Mesothelial cell of epicardium (in vitro differentiated cells): ENCODE measurements at regions not wholly inside any gene's neighbourhood (a gene's known extent, or its start where the extent isn't known, plus 50 kb on each side); places are given as distances from the start of the nearest gene placed in this dataset.
"Not testable (repeated sequence)": the region's sequence is repeated elsewhere in the genome, so short reads cannot be mapped to it uniquely, and the experiment has no call there.

Experiments used
- DNase-seq, 2 experiments: peaks; one replicate each; pipeline ENCODE4 v3.0.0; 2021; ENCODE audit warnings: low spot score in 2 of 2; ENCODE audit not compliant: unreplicated experiment in 2 of 2
- H3K27ac Mint-ChIP-seq: 2 replicates; pipeline ENCODE4 v1.8.0; 2021; ENCODE audit warnings: mixed read lengths
- H3K27me3 Mint-ChIP-seq: 2 replicates; pipeline ENCODE4 v1.8.0; 2021; ENCODE audit warnings: low read depth, mixed read lengths
- H3K36me3 Mint-ChIP-seq: 2 replicates; pipeline ENCODE4 v1.8.0; 2021; ENCODE audit warnings: mixed read lengths
- H3K4me1 Mint-ChIP-seq: 2 replicates; pipeline ENCODE4 v1.8.0; 2021; ENCODE audit warnings: mixed read lengths
- H3K4me3 Mint-ChIP-seq: 2 replicates; pipeline ENCODE4 v1.8.0; 2021; ENCODE audit warnings: mild to moderate bottlenecking, moderate library complexity, mixed read lengths
- H3K9me3 Mint-ChIP-seq: 2 replicates; pipeline ENCODE4 v1.8.0; 2021; ENCODE audit warnings: mixed read lengths
- TF ChIP-seq, protein P1 (sequence below): fragments of 200-600 bp; sonication (generic); IDR thresholded peaks from one replicate; pipeline ENCODE4 v1.5.0; 2021; ENCODE audit warnings: antibody characterized with exemption; ENCODE audit not compliant: unreplicated experiment

DNA sequence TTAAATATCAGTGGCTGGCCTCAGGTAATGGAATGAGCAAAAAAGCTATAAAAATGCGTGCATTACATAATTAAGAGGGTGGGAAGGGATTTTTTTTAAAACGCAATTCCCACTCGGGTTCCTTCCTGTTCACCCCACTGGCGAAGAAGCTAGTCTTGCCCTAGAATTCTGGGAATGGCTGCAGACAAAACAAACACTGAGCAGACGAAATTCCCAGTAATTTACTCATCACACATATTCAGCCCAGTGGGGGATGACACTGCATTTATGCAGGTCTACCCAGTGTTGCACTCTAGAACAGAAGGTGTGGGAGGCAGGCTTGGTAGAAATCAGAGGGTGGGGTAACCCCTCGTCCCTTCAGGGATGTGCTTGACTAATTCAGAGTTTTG is 2695.0 kb upstream of the DEFB115 start:
- no peak for DNase-seq
- Mint-ChIP-seq H3K27ac (no peak overlapping the region), H3K4me1 (no peaks in the 10 kb centered on the region), H3K27me3 (no peaks in the 10 kb centered on the region), H3K36me3 (peaks cover 7% of the 10 kb centered on the region), H3K4me3 (no peak overlapping the region), H3K9me3 (peaks cover 86% of the 10 kb centered on the region)
- TF ChIP-seq, protein P1, sequence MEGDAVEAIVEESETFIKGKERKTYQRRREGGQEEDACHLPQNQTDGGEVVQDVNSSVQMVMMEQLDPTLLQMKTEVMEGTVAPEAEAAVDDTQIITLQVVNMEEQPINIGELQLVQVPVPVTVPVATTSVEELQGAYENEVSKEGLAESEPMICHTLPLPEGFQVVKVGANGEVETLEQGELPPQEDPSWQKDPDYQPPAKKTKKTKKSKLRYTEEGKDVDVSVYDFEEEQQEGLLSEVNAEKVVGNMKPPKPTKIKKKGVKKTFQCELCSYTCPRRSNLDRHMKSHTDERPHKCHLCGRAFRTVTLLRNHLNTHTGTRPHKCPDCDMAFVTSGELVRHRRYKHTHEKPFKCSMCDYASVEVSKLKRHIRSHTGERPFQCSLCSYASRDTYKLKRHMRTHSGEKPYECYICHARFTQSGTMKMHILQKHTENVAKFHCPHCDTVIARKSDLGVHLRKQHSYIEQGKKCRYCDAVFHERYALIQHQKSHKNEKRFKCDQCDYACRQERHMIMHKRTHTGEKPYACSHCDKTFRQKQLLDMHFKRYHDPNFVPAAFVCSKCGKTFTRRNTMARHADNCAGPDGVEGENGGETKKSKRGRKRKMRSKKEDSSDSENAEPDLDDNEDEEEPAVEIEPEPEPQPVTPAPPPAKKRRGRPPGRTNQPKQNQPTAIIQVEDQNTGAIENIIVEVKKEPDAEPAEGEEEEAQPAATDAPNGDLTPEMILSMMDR: no peak

DNA sequence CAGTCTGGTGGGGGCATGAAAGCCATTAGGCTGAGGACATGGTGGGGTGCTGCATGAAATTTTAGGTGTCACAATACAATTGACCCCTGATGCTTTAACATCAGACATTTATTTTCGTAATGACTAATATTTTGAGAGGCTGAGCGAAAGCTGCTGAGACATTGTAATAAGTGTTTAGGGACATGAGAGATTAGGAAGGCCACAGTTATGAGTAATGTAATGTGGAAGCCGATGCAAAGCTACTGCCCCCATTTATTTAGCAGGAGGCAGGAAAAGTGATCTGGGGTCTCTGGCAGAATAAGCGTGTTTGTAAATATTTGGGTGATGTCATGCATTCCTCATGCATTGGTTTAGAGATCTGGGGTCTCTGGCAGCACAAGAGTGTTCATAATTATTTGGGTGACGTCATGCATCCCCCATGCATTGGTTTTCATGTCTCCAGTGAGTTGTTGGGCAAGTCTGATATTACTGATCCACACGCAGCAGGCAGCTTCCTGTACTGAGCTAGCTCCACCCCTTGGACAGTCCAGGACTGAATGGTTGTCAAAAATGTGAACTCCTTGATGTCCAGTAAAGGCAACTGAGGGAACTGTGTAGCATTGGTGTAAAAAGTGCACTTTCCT is 2694.5 kb upstream of the DEFB115 start:
- not testable (repeated sequence) for H3K27me3 Mint-ChIP-seq, H3K27ac Mint-ChIP-seq, H3K4me3 Mint-ChIP-seq, H3K4me1 Mint-ChIP-seq, DNase-seq, H3K36me3 Mint-ChIP-seq
- H3K9me3 Mint-ChIP-seq: peaks cover 85% of the 10 kb centered on the region

DNA sequence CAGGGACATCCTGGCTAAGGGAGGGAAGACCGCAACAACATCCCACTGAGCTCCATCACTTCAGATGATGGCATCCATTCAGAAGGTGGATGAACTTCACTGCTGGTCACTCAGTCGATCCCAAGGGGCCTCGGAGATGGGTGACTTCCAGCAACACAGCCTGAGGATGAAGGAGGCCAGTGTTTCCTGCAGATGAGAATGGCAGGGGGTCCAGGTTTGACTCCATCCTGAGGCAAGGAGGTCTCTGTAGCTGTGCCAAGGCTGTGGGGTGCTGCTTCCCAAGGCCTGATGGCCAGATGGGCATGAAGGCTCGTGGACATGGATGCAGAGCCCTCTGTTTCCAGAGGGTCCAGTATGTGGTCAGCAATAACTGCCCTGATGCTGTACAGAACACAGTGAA is 2693.4 kb upstream of the DEFB115 start:
- not testable (repeated sequence) for H3K27ac Mint-ChIP-seq, H3K36me3 Mint-ChIP-seq, H3K27me3 Mint-ChIP-seq, DNase-seq, H3K4me1 Mint-ChIP-seq, H3K4me3 Mint-ChIP-seq
- peaks cover 76% of the 10 kb centered on the region for H3K9me3 Mint-ChIP-seq

DNA sequence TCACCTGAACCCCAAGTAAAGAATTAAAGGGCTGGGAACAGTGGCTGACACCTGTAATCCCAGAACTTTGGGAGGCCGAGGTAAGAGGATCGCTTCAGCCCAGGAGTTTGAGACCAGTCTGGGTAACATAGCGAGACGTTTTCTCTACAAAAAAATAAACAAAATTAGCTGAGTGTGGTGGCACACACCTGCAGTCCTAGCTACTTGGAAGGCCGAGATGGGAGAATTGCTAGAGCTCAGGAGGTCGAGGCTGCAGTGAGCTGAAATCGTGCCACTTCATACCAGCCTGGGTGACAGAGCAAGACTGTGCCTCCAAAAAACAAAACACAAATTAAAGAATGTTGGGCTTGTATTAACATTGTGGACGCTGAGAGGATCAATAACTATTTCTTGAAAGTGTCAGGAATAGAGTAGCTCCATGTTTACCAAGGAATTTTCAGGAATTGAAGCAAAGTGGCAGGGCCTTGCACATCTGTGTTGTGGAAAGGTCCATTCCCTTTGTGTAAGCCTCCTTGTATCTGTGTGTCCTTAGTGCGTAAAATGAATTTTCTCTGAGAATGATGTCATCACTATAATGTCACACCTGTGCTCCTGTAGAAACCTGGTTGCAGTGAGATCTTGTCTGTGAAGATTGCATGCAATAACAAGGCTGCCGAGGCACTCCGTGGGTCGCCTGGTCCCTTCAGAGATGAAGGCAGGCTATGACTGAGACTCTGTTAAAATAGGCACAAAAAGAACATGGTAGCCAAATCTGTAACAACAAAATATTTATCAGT is 2692.6 kb upstream of the DEFB115 start:
- H3K4me1 Mint-ChIP-seq, H3K27me3 Mint-ChIP-seq, H3K4me3 Mint-ChIP-seq, H3K27ac Mint-ChIP-seq, H3K36me3 Mint-ChIP-seq, DNase-seq: not testable (repeated sequence)
- peaks cover 74% of the 10 kb centered on the region for H3K9me3 Mint-ChIP-seq

DNA sequence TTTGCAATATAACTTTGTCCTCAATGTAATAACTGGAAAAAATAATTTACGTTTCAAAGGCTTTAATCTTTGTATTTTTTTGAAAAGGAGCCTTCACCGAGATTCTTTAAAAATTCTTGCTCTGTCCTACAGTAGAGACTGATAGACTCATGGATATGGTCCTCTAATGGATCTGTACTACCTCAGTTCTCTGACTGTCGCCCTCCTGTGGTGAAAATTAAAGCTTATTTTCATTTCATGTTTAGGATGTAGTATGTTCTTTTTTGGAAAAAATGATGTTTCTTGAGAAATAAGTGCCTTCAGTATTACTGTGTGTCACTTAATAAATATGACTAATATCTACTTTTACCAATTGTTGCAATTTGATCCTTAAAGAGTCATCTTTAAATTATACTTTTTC is 2681.5 kb upstream of the DEFB115 start:
- H3K9me3 Mint-ChIP-seq: peaks cover 27% of the 10 kb centered on the region
- H3K36me3 Mint-ChIP-seq, DNase-seq, H3K4me1 Mint-ChIP-seq, H3K4me3 Mint-ChIP-seq, H3K27ac Mint-ChIP-seq, H3K27me3 Mint-ChIP-seq: not testable (repeated sequence)

DNA sequence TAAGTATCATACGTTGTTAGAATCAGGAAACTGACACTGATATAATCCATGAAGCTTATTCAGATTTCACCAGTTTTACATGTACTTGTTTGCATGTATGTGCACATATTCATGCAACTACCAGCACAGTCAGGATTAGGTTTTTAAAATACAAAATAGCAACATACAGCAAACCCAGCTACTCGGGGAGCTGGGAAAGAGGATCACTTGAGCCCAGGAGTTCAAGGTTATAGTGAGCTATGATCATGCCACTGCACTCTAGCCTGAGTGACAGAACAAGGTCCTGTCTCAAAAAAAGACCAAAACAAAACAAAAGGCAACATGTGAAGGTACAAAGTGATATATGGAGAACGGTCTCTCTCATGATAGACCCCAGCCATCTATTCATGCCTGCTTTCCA is 2665.8 kb upstream of the DEFB115 start:
- H3K4me1 Mint-ChIP-seq, H3K36me3 Mint-ChIP-seq, H3K27ac Mint-ChIP-seq: not testable (repeated sequence)

DNA sequence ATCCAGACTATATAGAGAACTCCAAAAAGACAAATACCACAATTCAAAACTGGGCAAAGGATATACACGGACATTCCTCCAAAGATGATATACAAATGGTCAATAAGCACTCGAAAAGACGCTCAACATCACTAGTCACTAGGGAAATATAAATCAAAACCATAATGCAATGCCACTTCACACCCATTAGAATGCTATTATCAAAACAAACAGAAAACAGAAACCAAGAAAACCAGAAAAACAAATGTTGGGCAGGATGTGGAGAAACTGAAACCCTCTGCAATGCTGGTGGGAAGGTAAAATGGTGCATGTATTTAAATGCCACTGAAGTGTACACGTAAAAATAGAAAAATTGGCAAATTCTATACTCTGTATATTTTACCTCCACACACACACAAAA is 2664.1 kb upstream of the DEFB115 start:
- H3K9me3 Mint-ChIP-seq: peaks cover 37% of the 10 kb centered on the region
- not testable (repeated sequence) for H3K27ac Mint-ChIP-seq, H3K27me3 Mint-ChIP-seq, H3K4me1 Mint-ChIP-seq, H3K36me3 Mint-ChIP-seq, H3K4me3 Mint-ChIP-seq, DNase-seq

More for the DNA sequence above, 2665.8 kb upstream of the DEFB115 start:
- peaks cover 29% of the 10 kb centered on the region for H3K9me3 Mint-ChIP-seq
- H3K27me3 Mint-ChIP-seq, DNase-seq, H3K4me3 Mint-ChIP-seq: not testable (repeated sequence)

DNA sequence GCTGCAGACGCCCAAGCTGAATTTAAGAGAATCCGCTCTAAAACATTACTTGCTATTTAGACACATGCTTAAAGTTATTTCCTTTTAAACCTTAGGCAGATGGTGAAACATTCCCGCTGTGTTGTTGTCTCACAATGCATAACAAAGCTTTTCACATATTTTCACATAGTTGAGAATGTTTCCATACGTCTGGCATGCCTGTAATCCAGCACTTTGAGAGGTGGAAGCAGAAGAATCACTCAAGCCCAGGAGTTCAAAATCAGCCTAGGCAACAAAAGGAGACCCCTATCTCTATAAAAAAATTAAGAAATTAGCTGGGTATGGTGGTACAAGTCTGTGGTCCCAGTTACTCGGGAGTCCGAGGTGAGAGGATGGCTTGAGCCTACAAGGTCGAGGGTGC is 2663.0 kb upstream of the DEFB115 start:
- H3K36me3 Mint-ChIP-seq, H3K4me1 Mint-ChIP-seq, H3K27me3 Mint-ChIP-seq, H3K27ac Mint-ChIP-seq, H3K4me3 Mint-ChIP-seq, DNase-seq: not testable (repeated sequence)
- H3K9me3 Mint-ChIP-seq: peaks cover 35% of the 10 kb centered on the region

DNA sequence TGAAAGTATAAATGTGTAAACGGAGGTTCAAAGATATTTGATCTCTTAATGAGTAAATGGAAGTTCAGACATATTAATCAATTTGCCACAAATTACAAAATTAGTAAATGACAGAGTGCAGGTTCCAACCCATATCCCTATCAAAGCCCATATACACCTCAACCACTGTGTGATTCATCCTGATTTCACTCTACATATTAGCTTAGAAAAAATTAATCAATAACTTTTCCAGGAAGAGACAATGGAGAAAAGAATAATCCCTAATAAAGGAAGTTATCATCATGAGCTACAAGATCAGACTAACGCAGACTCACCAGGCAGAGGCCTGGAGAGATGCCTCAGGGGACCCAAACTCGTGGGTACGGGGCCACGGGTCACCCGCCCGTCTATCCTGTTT is 2655.5 kb upstream of the DEFB115 start:
- H3K27ac Mint-ChIP-seq, H3K27me3 Mint-ChIP-seq, H3K4me3 Mint-ChIP-seq, H3K4me1 Mint-ChIP-seq, H3K36me3 Mint-ChIP-seq, DNase-seq: not testable (repeated sequence)
- peaks cover 38% of the 10 kb centered on the region for H3K9me3 Mint-ChIP-seq

DNA sequence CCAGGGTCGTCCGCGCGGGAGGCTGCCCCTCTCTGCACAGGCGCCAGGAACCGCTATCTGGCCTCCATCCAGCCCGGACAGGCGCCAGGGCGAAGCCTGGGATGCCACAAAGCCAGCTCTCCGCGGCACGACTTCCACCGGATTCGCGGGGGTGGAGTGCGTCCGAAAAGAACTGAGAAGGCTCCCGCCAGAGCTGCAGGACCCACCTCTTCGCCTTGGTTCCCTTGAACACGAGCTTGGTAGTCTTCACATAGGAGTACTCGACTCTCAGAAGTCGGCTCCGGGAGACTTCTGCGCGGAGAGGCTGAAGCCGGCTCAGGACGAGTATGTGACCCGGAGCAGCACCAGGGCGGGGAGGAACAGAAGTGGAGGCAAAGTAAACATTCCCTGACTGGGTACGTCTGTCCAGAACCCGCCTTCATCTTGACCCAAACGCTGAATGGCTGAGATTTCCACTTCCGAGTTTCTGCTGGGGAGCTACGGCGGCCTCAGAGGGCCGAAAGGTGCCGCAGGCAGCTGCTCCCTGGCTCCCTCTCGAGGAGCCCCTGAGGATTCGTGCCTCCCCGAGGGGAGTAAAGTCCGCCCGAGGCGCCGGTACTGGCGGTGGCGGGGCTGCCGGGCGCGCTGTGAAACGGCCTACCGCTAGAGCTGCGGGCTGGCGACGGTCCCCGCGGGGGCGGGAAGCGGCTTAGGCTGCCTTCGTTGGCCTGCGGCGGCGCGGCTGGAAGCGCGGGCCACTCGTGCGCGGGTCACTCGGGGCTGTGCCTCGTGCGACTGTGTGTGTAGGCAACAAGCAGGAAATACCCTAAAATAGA is 2654.9 kb upstream of the DEFB115 start:
- not testable (repeated sequence) for H3K27me3 Mint-ChIP-seq, H3K4me1 Mint-ChIP-seq, H3K4me3 Mint-ChIP-seq, H3K27ac Mint-ChIP-seq, H3K36me3 Mint-ChIP-seq, DNase-seq
- H3K9me3 Mint-ChIP-seq: peaks cover 38% of the 10 kb centered on the region

DNA sequence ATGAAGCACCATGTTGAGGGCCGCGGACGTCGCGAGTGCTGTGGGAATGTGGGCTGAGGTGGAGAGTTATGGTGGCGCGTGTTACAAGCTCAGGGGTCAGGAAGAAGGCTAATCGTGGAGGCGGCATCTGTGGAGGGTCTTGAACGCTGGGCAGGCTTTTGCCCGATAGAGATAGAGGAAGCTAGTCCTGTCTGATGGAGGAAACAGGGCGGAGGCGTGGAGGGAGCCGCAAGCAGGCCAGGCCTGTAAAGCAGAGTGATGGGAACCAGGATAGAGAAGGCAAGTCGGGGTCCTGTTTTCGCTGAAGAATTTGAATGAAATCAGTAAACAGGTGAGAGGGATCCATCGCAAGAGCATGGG is 2654.3 kb upstream of the DEFB115 start:
- H3K36me3 Mint-ChIP-seq, H3K27me3 Mint-ChIP-seq, H3K4me1 Mint-ChIP-seq, H3K27ac Mint-ChIP-seq, H3K4me3 Mint-ChIP-seq, DNase-seq: not testable (repeated sequence)
- peaks cover 37% of the 10 kb centered on the region for H3K9me3 Mint-ChIP-seq
